Smooth muscle cell (in vitro differentiated cells): ENCODE measurements at regions not wholly inside any gene's neighbourhood (a gene's known extent, or its start where the extent isn't known, plus 50 kb on each side); places are given as distances from the start of the nearest gene placed in this dataset.
"Not testable (repeated sequence)": the region's sequence is repeated elsewhere in the genome, so short reads cannot be mapped to it uniquely, and the experiment has no call there.

ENCODE experiments used
- DNase-seq: peaks from one replicate; lab custom pipeline; 2025; ENCODE audit not compliant: unreplicated experiment; lab: John Stamatoyannopoulos, UW
- H2AFZ ChIP-seq: fragments of 200-600 bp; sonication (generic); 2 replicates; pipeline ENCODE4 v1.6.0; 2016; ENCODE audit warnings: antibody characterized with exemption, low read depth, mild to moderate bottlenecking
- H3F3A ChIP-seq: fragments of 200-600 bp; sonication (generic); 2 replicates; pipeline ENCODE4 v1.6.0; 2017; ENCODE audit warnings: antibody characterized with exemption, low read depth
- H3K27ac ChIP-seq: fragments of 200-600 bp; sonication (generic); 2 replicates; pipeline ENCODE4 v1.5.1; 2016; ENCODE audit warnings: low read depth, mild to moderate bottlenecking
- H3K27me3 ChIP-seq: fragments of 200-600 bp; sonication (generic); 2 replicates; pipeline ENCODE4 v1.6.1; 2016; ENCODE audit warnings: low read depth, mild to moderate bottlenecking
- H3K36me3 ChIP-seq: fragments of 200-600 bp; sonication (generic); 2 replicates; pipeline ENCODE4 v1.5.1; 2016; ENCODE audit warnings: low read depth
- H3K4me1 ChIP-seq: fragments of 200-600 bp; sonication (generic); 2 replicates; pipeline ENCODE4 v1.5.1; 2016; ENCODE audit warnings: low read depth
- H3K4me2 ChIP-seq: fragments of 200-600 bp; sonication (generic); 2 replicates; pipeline ENCODE4 v1.6.0; 2016; ENCODE audit warnings: mild to moderate bottlenecking
- H3K4me3 ChIP-seq: fragments of 200-600 bp; sonication (generic); 2 replicates; pipeline ENCODE4 v1.5.1; 2016; ENCODE audit warnings: mild to moderate bottlenecking
- H3K79me2 ChIP-seq: fragments of 200-600 bp; sonication (generic); 2 replicates; pipeline ENCODE4 v1.6.0; 2016; ENCODE audit warnings: low read depth, mild to moderate bottlenecking
- H3K9ac ChIP-seq: fragments of 200-600 bp; sonication (generic); 2 replicates; pipeline ENCODE4 v1.6.0; 2016; ENCODE audit warnings: low read depth
- H3K9me3 ChIP-seq: fragments of 200-600 bp; sonication (generic); replicated peaks from 2 replicates; pipeline ENCODE4 v1.5.1; 2016; ENCODE audit warnings: low read depth
- H4K20me1 ChIP-seq: fragments of 200-600 bp; sonication (generic); 2 replicates; pipeline ENCODE4 v1.6.0; 2016; ENCODE audit warnings: low read depth
- WGBS: methylation state at CpG from one replicate; pipeline ENCODE4 v1.1.7; 2016; ENCODE audit warnings: low lambda C conversion rate; 5-methylcytosine and 5-hydroxymethylcytosine counted together
- TF ChIP-seq, protein P1 (sequence below): fragments of 200-600 bp; sonication (generic); IDR thresholded peaks from 2 replicates; pipeline ENCODE4 v1.5.1; 2017; ENCODE audit warnings: borderline replicate concordance, mild to moderate bottlenecking, antibody characterized with exemption; ENCODE audit not compliant: insufficient read depth, poor library complexity, severe bottlenecking

DNA sequence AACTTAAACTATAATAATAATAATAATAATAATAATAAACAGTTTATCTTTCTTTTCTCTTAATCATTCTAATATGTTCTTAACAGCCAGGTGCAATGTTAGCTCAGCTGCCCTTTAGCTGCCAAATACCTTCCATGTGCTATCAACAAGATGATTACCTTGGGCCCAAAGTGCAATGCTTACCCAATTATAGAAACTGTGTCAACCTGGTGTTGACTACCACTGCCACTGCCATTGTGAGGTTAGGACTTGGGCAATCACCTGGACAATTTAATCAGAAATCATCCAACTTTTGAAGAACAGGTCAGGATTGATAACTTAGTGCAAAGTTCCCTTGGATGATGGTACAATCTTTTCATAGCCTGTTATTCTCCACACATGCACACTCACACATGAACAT is 371.8 kb upstream of the SALL1 start:
- Histone ChIP-seq H3F3A (no peaks in the 10 kb centered on the region), H3K9me3 (no peaks in the 10 kb centered on the region), H4K20me1 (no peaks in the 10 kb centered on the region), H3K79me2 (no peaks in the 10 kb centered on the region), H3K4me3 (no peak overlapping the region), H2AFZ (no peak overlapping the region), H3K4me1 (peaks cover 18% of the 10 kb centered on the region), H3K27ac (no peak overlapping the region), H3K4me2 (no peak overlapping the region), H3K27me3 (peaks cover 4% of the 10 kb centered on the region), H3K36me3 (no peaks in the 10 kb centered on the region), H3K9ac (no peak overlapping the region)
- no peak for DNase-seq
- TF ChIP-seq, protein P1, sequence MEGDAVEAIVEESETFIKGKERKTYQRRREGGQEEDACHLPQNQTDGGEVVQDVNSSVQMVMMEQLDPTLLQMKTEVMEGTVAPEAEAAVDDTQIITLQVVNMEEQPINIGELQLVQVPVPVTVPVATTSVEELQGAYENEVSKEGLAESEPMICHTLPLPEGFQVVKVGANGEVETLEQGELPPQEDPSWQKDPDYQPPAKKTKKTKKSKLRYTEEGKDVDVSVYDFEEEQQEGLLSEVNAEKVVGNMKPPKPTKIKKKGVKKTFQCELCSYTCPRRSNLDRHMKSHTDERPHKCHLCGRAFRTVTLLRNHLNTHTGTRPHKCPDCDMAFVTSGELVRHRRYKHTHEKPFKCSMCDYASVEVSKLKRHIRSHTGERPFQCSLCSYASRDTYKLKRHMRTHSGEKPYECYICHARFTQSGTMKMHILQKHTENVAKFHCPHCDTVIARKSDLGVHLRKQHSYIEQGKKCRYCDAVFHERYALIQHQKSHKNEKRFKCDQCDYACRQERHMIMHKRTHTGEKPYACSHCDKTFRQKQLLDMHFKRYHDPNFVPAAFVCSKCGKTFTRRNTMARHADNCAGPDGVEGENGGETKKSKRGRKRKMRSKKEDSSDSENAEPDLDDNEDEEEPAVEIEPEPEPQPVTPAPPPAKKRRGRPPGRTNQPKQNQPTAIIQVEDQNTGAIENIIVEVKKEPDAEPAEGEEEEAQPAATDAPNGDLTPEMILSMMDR: no peak

DNA sequence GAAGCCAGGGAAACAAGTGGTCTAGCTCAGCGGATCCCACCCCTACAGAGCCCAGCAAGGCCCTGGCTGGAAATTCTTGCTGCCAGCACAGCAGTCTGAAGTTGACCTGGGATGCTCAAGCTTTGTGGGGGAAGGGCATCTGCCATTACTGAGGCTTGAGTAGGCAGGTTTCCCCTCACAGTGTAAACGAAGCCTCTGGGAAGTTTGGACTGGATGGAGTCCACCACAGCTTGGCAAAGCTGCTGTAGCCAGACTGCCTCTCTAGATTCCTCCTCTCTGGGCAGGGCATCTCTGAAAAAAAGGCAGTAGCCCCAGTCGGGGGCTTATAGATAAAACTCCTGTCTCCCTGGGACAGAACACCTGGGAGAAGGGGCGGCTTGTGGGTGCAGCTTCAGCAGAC is 365.9 kb upstream of the SALL1 start:
- H3K36me3 ChIP-seq, DNase-seq, H3K9ac ChIP-seq, H3K4me1 ChIP-seq, H3K27ac ChIP-seq, H3F3A ChIP-seq, H3K27me3 ChIP-seq, H2AFZ ChIP-seq, H3K79me2 ChIP-seq, H4K20me1 ChIP-seq, H3K4me2 ChIP-seq, H3K4me3 ChIP-seq, H3K9me3 ChIP-seq: not testable (repeated sequence)
- 81% methylated on average over 4 of the region's 4 CpGs for WGBS

DNA sequence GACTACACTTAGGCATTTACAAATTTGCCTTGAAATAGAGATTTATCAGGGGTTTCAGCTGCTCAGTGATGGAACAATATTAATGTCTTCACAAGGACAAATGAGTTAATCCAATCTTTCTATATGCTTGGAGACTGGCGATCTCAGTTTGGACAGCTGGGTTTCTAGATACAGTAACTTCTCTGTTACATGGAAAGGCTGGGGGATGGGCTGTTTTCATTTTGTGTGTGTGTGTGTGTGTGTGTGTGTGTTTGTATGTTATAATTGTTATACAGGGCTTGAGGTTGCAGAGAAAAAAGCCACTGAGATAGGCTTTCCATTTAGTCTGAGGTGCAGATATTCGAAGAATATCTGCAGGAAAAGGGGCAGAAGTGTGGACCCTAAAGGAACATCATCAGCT is 359.3 kb upstream of the SALL1 start:
- Histone ChIP-seq H3K9ac (no peak overlapping the region), H3K27me3 (peaks cover 7% of the 10 kb centered on the region), H3K36me3 (no peaks in the 10 kb centered on the region), H3K9me3 (no peaks in the 10 kb centered on the region), H2AFZ (no peak overlapping the region), H3K4me3 (no peak overlapping the region), H3K4me1 (no peaks in the 10 kb centered on the region), H4K20me1 (no peaks in the 10 kb centered on the region), H3K27ac (no peak overlapping the region), H3K4me2 (no peak overlapping the region), H3K79me2 (no peaks in the 10 kb centered on the region), H3F3A (no peaks in the 10 kb centered on the region)
- TF ChIP-seq, protein P1: no peak
- no peak for DNase-seq
- WGBS: 95% methylated on average over 2 of the region's 2 CpGs

DNA sequence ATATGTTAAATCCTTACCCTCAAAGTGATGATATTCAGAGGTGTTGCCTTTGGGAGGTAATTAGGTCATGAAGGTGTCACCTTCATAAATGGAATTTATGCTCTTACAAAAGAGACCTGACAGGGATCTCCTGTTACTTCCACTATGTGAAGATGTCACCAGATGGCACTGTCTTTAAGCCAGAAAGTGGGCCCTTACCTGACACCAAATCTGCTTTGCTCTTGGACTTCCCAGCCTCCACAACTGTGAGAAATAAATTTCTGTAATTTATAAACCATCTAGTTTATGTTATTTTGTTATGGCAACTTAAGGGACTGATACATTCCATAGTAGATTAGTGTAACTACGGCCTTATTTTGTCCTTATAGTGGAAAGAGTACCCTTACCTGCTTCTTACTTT is 358.3 kb upstream of the SALL1 start:
- TF ChIP-seq, protein P1: no peak
- WGBS: 86% methylated on average over 1 of the region's 1 CpG
- Histone ChIP-seq H3K27ac (no peak overlapping the region), H3K4me3 (no peak overlapping the region), H3K36me3 (no peaks in the 10 kb centered on the region), H3K4me2 (no peak overlapping the region), H3F3A (no peaks in the 10 kb centered on the region), H3K79me2 (no peaks in the 10 kb centered on the region), H3K27me3 (peaks cover 4% of the 10 kb centered on the region), H2AFZ (no peak overlapping the region), H3K4me1 (no peaks in the 10 kb centered on the region), H4K20me1 (no peaks in the 10 kb centered on the region), H3K9ac (no peak overlapping the region), H3K9me3 (no peaks in the 10 kb centered on the region)
- DNase-seq: no peak
